ENCODE measurements at regions not wholly inside any gene's neighbourhood (a gene's known extent, or its start where the extent isn't known, plus 50 kb on each side); places are given as distances from the start of the nearest gene placed in this dataset.

DNA sequence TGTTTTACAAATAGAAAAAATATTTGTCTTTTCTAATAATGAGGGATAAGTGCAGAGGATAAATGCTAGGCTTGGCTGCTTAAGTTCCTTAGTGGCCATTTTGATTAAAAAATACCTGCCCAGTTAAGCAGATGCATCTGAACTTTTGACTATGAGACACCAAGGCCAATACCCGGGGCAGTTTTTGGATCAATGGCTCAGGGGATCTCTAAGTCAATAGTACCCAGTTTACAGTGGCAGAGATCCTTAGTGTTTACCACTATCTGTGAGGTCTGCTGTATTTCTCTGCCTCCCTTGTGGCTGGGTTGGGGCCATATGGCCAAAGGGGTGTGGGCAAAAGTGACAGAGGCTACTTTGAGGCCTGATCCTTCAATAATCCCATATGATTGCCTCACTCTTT lies 184.5 kb upstream of the MAST4 start:
- DNase-seq, result no peak
- H3K4me3 ChIP-seq, result no peak overlapping the region
- H3K4me1 ChIP-seq, result no peaks in the 10 kb centered on the region
- H3K27me3 ChIP-seq, result peaks cover 0 to 4% (median 0%) of the 10 kb centered on the region in 4 donors
- TF ChIP-seq, protein P1, sequence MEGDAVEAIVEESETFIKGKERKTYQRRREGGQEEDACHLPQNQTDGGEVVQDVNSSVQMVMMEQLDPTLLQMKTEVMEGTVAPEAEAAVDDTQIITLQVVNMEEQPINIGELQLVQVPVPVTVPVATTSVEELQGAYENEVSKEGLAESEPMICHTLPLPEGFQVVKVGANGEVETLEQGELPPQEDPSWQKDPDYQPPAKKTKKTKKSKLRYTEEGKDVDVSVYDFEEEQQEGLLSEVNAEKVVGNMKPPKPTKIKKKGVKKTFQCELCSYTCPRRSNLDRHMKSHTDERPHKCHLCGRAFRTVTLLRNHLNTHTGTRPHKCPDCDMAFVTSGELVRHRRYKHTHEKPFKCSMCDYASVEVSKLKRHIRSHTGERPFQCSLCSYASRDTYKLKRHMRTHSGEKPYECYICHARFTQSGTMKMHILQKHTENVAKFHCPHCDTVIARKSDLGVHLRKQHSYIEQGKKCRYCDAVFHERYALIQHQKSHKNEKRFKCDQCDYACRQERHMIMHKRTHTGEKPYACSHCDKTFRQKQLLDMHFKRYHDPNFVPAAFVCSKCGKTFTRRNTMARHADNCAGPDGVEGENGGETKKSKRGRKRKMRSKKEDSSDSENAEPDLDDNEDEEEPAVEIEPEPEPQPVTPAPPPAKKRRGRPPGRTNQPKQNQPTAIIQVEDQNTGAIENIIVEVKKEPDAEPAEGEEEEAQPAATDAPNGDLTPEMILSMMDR (IDR thresholded peaks at IDR 0.05), result no peak
- no peak for TF ChIP-seq POLR2A (IDR thresholded peaks at IDR 0.05)
- no peak overlapping the region for H3K27ac ChIP-seq
- no peaks in the 10 kb centered on the region for H3K36me3 ChIP-seq
- H3K9me3 ChIP-seq, result no peaks in the 10 kb centered on the region
- intact Hi-C loops (cut with DNase I), result no loop called here
- WGBS, 2 donors, result 60 to 100% methylated on average over 1 of the region's 1 CpG

DNA sequence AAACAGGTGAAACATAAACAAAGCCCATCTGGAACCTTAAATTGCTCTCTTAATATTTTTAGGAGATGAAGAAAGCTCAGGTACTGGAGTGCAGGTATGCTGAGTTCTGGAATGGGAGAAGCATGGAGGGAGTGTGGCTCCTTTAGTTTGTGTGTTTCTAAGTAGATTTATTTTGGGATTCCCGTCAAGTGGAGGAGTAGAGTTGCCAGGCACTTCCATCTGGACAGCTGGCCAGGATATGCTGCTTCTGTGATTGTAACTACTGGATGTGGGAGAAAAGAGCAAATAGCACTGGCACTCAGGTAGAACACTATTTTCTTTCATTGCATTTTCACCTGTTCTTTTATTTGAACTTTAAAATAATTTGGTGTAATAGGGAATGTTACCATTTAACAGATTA lies 182.3 kb upstream of the MAST4 start:
- TF ChIP-seq, protein P1 (IDR thresholded peaks at IDR 0.05), result no peak
- TF ChIP-seq POLR2A (IDR thresholded peaks at IDR 0.05), result no peak

DNA sequence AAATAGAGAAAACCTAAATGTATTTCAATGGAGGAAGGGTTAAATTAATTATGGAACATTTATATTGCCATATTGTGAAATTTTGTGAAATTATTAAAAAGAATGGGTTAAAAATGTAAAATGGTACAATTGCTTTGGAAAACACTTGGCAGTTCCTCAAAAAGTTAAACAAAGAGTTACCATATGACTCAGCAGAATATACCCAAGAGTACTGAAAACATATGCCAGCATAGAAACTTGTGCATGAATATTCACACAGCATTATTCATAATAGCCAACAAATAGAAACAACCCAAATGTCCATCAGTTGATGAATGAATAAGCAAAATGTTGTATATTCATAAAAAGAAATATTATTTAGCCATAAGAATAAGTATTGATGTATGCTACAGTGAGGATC lies 181.0 kb upstream of the MAST4 start:
- Histone ChIP-seq H3K27ac (no peak overlapping the region), H3K4me1 (no peaks in the 10 kb centered on the region), H3K4me3 (no peak overlapping the region), H3K27me3 (no peaks in the 10 kb centered on the region), H3K9me3 (no peaks in the 10 kb centered on the region), H3K36me3 (no peaks in the 10 kb centered on the region)
- no peak for TF ChIP-seq POLR2A (IDR thresholded peaks at IDR 0.05)
- TF ChIP-seq, protein P1 (IDR thresholded peaks at IDR 0.05), result no peak
- DNase-seq, result no peak
- intact Hi-C loops (cut with DNase I), result no loop called here

More for the DNA sequence above, 182.3 kb upstream of the MAST4 start:
- H3K9me3 ChIP-seq, result no peaks in the 10 kb centered on the region
- H3K27ac ChIP-seq, result no peak overlapping the region
- no peak overlapping the region for H3K4me3 ChIP-seq
- 75 to 82% methylated on average over 1 of the region's 1 CpG for WGBS, 2 donors
- no peaks in the 10 kb centered on the region for H3K4me1 ChIP-seq
- no peak for DNase-seq
- H3K36me3 ChIP-seq, result no peaks in the 10 kb centered on the region
- intact Hi-C loops (cut with DNase I), result no loop called here
- no peaks in the 10 kb centered on the region for H3K27me3 ChIP-seq

DNA sequence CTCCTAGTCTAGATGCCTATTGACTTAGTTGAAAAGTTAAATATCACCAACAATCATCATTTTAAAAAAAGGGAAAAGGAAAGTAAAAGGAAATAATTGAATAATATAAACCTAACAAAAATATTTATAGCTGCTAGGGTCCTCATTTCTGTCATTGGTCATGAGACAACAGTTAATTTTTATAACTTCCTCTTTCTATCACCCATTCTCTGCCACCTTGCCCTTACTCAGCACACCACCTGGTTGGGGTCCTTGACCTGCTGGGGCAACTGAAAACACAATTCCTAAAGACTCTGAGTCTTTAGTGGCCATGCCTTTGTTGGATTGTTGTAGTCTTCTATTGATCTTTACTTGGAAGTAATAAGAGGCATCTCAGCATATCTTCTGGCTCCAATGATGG lies 179.5 kb upstream of the MAST4 start:
- Histone ChIP-seq H3K36me3 (no peaks in the 10 kb centered on the region), H3K4me1 (no peaks in the 10 kb centered on the region), H3K4me3 (no peak overlapping the region), H3K9me3 (no peaks in the 10 kb centered on the region), H3K27me3 (no peaks in the 10 kb centered on the region), H3K27ac (no peak overlapping the region)
- DNase-seq, result no peak
- intact Hi-C loops (cut with DNase I), result no loop called here
- TF ChIP-seq, protein P1 (IDR thresholded peaks at IDR 0.05), result no peak
- no peak for TF ChIP-seq POLR2A (IDR thresholded peaks at IDR 0.05)

DNA sequence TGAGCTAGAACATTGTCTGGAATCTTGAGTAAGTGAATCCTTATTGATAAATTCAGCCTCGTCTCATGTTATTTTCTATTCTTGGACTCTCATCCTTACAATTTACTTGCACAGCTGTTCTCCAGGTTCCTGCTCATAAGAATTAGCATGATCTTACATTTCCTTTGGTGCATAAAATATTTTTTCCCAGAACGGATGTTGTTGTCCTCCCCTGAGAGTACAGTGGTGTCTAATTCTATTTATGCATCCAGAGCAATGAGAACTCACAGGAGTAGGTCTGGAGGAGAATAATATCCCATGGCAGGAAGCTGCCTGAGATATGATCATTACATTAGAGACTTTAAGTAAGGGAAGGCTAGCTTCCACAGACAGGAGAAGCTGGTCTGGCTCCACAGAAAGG lies 178.4 kb upstream of the MAST4 start:
- intact Hi-C loops (cut with DNase I), result no loop called here
- Histone ChIP-seq H3K27ac (no peak overlapping the region), H3K36me3 (no peaks in the 10 kb centered on the region), H3K4me1 (no peaks in the 10 kb centered on the region), H3K9me3 (no peaks in the 10 kb centered on the region), H3K27me3 (no peaks in the 10 kb centered on the region), H3K4me3 (no peak overlapping the region)
- TF ChIP-seq, protein P1 (IDR thresholded peaks at IDR 0.05), result no peak
- no peak for TF ChIP-seq POLR2A (IDR thresholded peaks at IDR 0.05)
- no peak for DNase-seq
- 66 to 69% methylated on average over 2 of the region's 2 CpGs for WGBS, 2 donors
